ENCODE measurements at regions not wholly inside any gene's neighbourhood (a gene's known extent, or its start where the extent isn't known, plus 50 kb on each side); places are given as distances from the start of the nearest gene placed in this dataset.

GRCh38 chr9:80066931-80067330 lies 495.2 kb downstream of the TLE4 start:
- in situ Hi-C loops (cut with MboI) = no loop called here
- SMC1A ChIA-PET (ENCODE audit: uncharacterized antibody, unreplicated experiment) = no interaction called here
- Histone ChIP-seq H3K9me3 (replicated peaks; ENCODE audit: control insufficient read depth, insufficient read depth, low read length) (no peaks in the 10 kb centered on the region), H3K4me1 (ENCODE audit: control insufficient read depth, insufficient read depth, low read length) (no peaks in the 10 kb centered on the region), H3K27me3 (replicated peaks in 1 of 2; ENCODE audit: control insufficient read depth in 2 of 2, insufficient read depth in 2 of 2, low read length in 1 of 2) (no peaks in the 10 kb centered on the region), H3K4me3 (no peak overlapping the region), H3K27ac (ENCODE audit: control insufficient read depth, insufficient read depth) (no peak overlapping the region), H3K79me2 (ENCODE audit: control insufficient read depth, insufficient read depth, low read length) (no peaks in the 10 kb centered on the region), H2AFZ (ENCODE audit: control insufficient read depth, low read depth, low read length) (no peak overlapping the region), H3K9ac (ENCODE audit: control insufficient read depth, insufficient read depth, low read length) (no peak overlapping the region), H4K20me1 (ENCODE audit: control insufficient read depth, insufficient read depth) (no peaks in the 10 kb centered on the region), H3K36me3 (ENCODE audit: control insufficient read depth in 2 of 2, insufficient read depth in 2 of 2, low read length in 1 of 2) (no peaks in the 10 kb centered on the region), H3K4me2 (ENCODE audit: control insufficient read depth, insufficient read depth) (no peak overlapping the region)
- no peak for ATAC-seq
- POLR2A ChIA-PET = no interaction called here
- intact Hi-C loops (cut with micrococcal nuclease; ENCODE audit: unreplicated experiment) = no loop called here
- CTCF ChIA-PET = no interaction called here
- TF ChIP-seq DPF2 (IDR thresholded peaks at IDR 0.05) (no peak), KLF5 (IDR thresholded peaks at IDR 0.05; ENCODE audit: partially characterized antibody) (no peak), NR2F1 (conservative IDR thresholded peaks at IDR 0.05) (no peak), MLLT1 (IDR thresholded peaks at IDR 0.05) (no peak), ZBTB33 (IDR thresholded peaks at IDR 0.05) (no peak), BHLHE40 (IDR thresholded peaks at IDR 0.05; ENCODE audit: borderline replicate concordance in 1 of 2, low read depth in 2 of 2, low read length in 1 of 2) (no peak), KDM1A (IDR thresholded peaks at IDR 0.05; ENCODE audit: borderline replicate concordance) (no peak), NFXL1 (IDR thresholded peaks at IDR 0.05; ENCODE audit: borderline replicate concordance) (no peak), HDGF (IDR thresholded peaks at IDR 0.05) (no peak), ZBTB11 (CRISPR knock-in tag; IDR thresholded peaks at IDR 0.05) (no peak), NFYA (IDR thresholded peaks at IDR 0.05; ENCODE audit: borderline replicate concordance, low read depth, low read length) (no peak), TCF3 (IDR thresholded peaks at IDR 0.05; ENCODE audit: borderline replicate concordance, insufficient read depth, low read depth, low read length) (no peak), ELK1 (IDR thresholded peaks at IDR 0.05; ENCODE audit: low read depth, low read length) (no peak), MXI1 (IDR thresholded peaks at IDR 0.05; ENCODE audit: low read depth, low read length) (no peak), FOS (IDR thresholded peaks at IDR 0.05; ENCODE audit: borderline replicate concordance, extremely low read depth, insufficient read length) (no peak), PAX8 (IDR thresholded peaks at IDR 0.05) (no peak), RUNX3 (IDR thresholded peaks at IDR 0.05; ENCODE audit: low read length) (no peak)
- no peak for FAIRE-seq
- RAD21 ChIA-PET (ENCODE audit: unreplicated experiment) = no interaction called here
- BruUV-seq (replicated peaks) = no TSS peak
- no peak for DNase-seq (ENCODE audit: low read depth, low spot score)
- 41% methylated on average over 5 of the region's 5 CpGs for WGBS (ENCODE audit: insufficient coverage, insufficient replicate concordance, low lambda C conversion rate, missing lambda C conversion rate)

Measured in GM12878 (cell line).